Panc1 (cell line): ENCODE measurements at regions not wholly inside any gene's neighbourhood (a gene's known extent, or its start where the extent isn't known, plus 50 kb on each side); places are given as distances from the start of the nearest gene placed in this dataset.

Experiments used
- ATAC-seq: fragments of 200-7000 bp; cut with Tn5 transposase; 2 replicates; pipeline ENCODE4 v1.9.1; 2020; ENCODE audit warnings: mild to moderate bottlenecking, moderate library complexity
- BruUV-seq: library from RNA; stranded (reverse); fragments of 400-500 nt; replicated peaks from 2 replicates; lab custom pipeline; 2021; lab: Mats Ljungman, UMichigan
- CTCF ChIA-PET: fragments of 300-600 bp; sonication (Branson Sonifier 250); formaldehyde crosslinking; loops from one replicate; lab custom pipeline; 2022; ENCODE audit warnings: antibody characterized with exemption; lab: Charles Lee
- POLR2A ChIA-PET: fragments of 300-600 bp; sonication (Branson Sonifier 250); formaldehyde crosslinking; loops from one replicate; lab custom pipeline; 2022; ENCODE audit warnings: antibody characterized with exemption; lab: Charles Lee
- DNase-seq: peaks from one replicate; pipeline ENCODE4 v3.0.0-alpha.2; 2010; ENCODE audit warnings: low read depth, low spot score
- H3K27ac ChIP-seq: 2 replicates; pipeline ENCODE4 v1.5.1; 2011; ENCODE audit warnings: mild to moderate bottlenecking, low read length, inconsistent platforms
- H3K27me3 ChIP-seq: fragments of 200-500 bp; sonication (Bioruptor generic); 2 replicates; pipeline ENCODE4 v1.6.0; 2014; ENCODE audit warnings: low read length, inconsistent platforms; ENCODE audit not compliant: control insufficient read depth, insufficient read depth
- H3K36me3 ChIP-seq: fragments of 200-500 bp; sonication (Bioruptor generic); 2 replicates; pipeline ENCODE4 v1.5.1; 2014; ENCODE audit warnings: inconsistent platforms, mild to moderate bottlenecking, low read length, moderate library complexity; ENCODE audit not compliant: control insufficient read depth, insufficient read depth
- H3K4me1 ChIP-seq: 2 replicates; pipeline ENCODE4 v1.5.1; 2011; ENCODE audit warnings: inconsistent platforms, mild to moderate bottlenecking, low read length, moderate library complexity; ENCODE audit not compliant: control insufficient read depth, insufficient read depth
- H3K4me3 ChIP-seq, 2 experiments: 2 replicates each; pipeline ENCODE4 v1.5.1; 2011 to 2012; ENCODE audit warnings: low read depth in 2 of 2, low read length in 2 of 2, mild to moderate bottlenecking in 2 of 2, inconsistent platforms in 1 of 2, moderate library complexity in 1 of 2
- H3K9me3 ChIP-seq: fragments of 200-500 bp; sonication (Bioruptor generic); 2 replicates; pipeline ENCODE4 v1.5.1; 2014; ENCODE audit warnings: low read depth, mild to moderate bottlenecking, inconsistent platforms, low read length, moderate library complexity; ENCODE audit not compliant: control insufficient read depth, insufficient read depth
- CTCF ChIP-seq: fragments of 450-650 bp; IDR thresholded peaks from 2 replicates; pipeline ENCODE4 v1.5.1; 2017; ENCODE audit warnings: mild to moderate bottlenecking
- POLR2AphosphoS5 ChIP-seq: IDR thresholded peaks from 2 replicates; pipeline ENCODE4 v1.6.1; 2012; ENCODE audit warnings: mild to moderate bottlenecking, low read depth, low read length, moderate library complexity
- REST ChIP-seq, 2 experiments: IDR thresholded peaks; 2 replicates each; pipeline ENCODE4 v1.6.1; 2011 to 2012; ENCODE audit warnings: low read depth in 2 of 2, control low read depth in 1 of 2, low read length in 1 of 2, mild to moderate bottlenecking in 1 of 2, moderate library complexity in 1 of 2; ENCODE audit not compliant: insufficient read depth in 1 of 2
- SIN3A ChIP-seq: IDR thresholded peaks from 2 replicates; pipeline ENCODE4 v1.6.1; 2012; ENCODE audit warnings: low read depth, mild to moderate bottlenecking, low read length, moderate library complexity, borderline replicate concordance; ENCODE audit not compliant: insufficient read depth
- TCF7L2 ChIP-seq: IDR thresholded peaks from 2 replicates; pipeline ENCODE4 v1.6.1; 2011; ENCODE audit warnings: mild to moderate bottlenecking, low read depth, low read length, inconsistent platforms
- in situ Hi-C: cut with HindIII; loops from 2 replicates; pipeline ENCODE4 v1.10.0; 2016; ENCODE audit warnings: low sequenced_read_pairs, low pct_unique_long_range_greater_than_20kb
- intact Hi-C: fragments of 100-400 bp; cut with micrococcal nuclease; formaldehyde crosslinking; loops from one replicate; pipeline ENCODE4 v1.10.0; 2022; ENCODE audit not compliant: unreplicated experiment

DNA sequence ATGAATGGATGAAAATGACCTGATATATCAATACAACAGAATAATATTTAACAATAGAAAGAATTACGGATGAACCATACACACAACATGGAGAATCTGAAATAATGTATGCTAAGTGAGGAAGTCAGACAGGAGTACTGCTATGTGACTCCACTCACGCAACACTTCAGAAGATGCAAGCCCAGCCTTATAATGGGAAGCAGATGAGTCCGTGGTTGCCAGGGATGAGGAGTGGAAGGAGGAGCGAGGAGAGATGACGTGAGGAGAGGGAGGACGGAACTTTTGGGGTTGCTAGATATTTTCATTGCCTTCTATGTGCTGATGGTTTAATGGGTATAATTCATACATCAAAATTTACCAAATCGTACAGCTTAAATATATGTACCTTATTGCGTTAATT, 55.4 kb upstream of the ERCC6L2 start:
- no TSS peak for BruUV-seq
- no peaks in the 10 kb centered on the region for H3K4me1 ChIP-seq
- TF ChIP-seq TCF7L2, result no peak
- in situ Hi-C loops (no loop called here), intact Hi-C loops (no loop called here)
- ATAC-seq (no peak), DNase-seq (no peak)
- no peaks in the 10 kb centered on the region for H3K9me3 ChIP-seq
- POLR2A ChIA-PET, result no interaction called here
- H3K4me3 ChIP-seq, result no peak overlapping the region
- no peaks in the 10 kb centered on the region for H3K27me3 ChIP-seq
- CTCF ChIA-PET, result no interaction called here
- H3K27ac ChIP-seq, result no peak overlapping the region
- no peaks in the 10 kb centered on the region for H3K36me3 ChIP-seq

DNA sequence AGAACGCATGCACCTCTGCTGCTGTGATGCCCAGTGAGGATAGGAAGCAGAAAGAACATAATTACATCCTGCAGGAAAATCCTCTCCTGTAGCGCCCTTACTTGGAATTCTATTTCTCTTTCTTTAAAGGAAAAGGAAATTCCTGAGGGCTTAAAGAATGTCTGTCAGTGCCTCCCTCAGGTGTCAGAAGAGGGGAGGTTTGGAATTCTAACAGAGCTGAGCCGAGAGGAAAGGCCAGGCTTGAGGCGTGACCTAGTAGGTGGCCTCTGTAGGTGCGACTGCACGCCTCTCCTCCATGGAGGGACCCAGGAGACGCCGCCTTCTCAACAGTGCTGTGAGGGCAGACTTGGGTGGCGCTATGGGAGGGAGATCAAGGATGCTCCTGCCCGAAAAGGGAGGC, 55.9 kb upstream of the ERCC6L2 start:
- H3K27ac ChIP-seq, result no peak overlapping the region
- no peaks in the 10 kb centered on the region for H3K36me3 ChIP-seq
- no peaks in the 10 kb centered on the region for H3K27me3 ChIP-seq
- no peak for DNase-seq
- no peak for ATAC-seq
- no peak for TF ChIP-seq REST (IDR thresholded peaks at IDR 0.05; ENCODE audit: insufficient read depth in 1 of 2, low read depth in 2 of 2, low read length in 1 of 2)
- no peak for TF ChIP-seq TCF7L2
- no peak for TF ChIP-seq SIN3A
- TF ChIP-seq CTCF, result no peak
- no peak for TF ChIP-seq POLR2AphosphoS5
- ChIA-PET POLR2A (no interaction called here), CTCF (no interaction called here)
- no TSS peak for BruUV-seq
- no peaks in the 10 kb centered on the region for H3K9me3 ChIP-seq
- H3K4me3 ChIP-seq, result no peak overlapping the region
- intact Hi-C loops, result no loop called here
- no peaks in the 10 kb centered on the region for H3K4me1 ChIP-seq
- in situ Hi-C loops, result no loop called here

GRCh38 chr9:95817205-95817604, 58.3 kb upstream of the ERCC6L2 start:
- TF ChIP-seq SIN3A (no peak), CTCF (no peak), REST (IDR thresholded peaks at IDR 0.05; ENCODE audit: insufficient read depth in 1 of 2, low read depth in 2 of 2, low read length in 1 of 2) (no peak), POLR2AphosphoS5 (no peak), TCF7L2 (no peak)
- in situ Hi-C loops, result no loop called here
- no peak for ATAC-seq
- intact Hi-C loops, result no loop called here
- DNase-seq, result no peak
- no TSS peak for BruUV-seq
- no peak overlapping the region for H3K4me3 ChIP-seq
- CTCF ChIA-PET, result interaction anchor here (0.7 kb wide), 1 partner anchor 838 kb away, joined by 7 read pairs; no protein-coding TSS in a partner anchor
- no peaks in the 10 kb centered on the region for H3K36me3 ChIP-seq
- H3K9me3 ChIP-seq, result no peaks in the 10 kb centered on the region
- POLR2A ChIA-PET, result no interaction called here
- no peaks in the 10 kb centered on the region for H3K4me1 ChIP-seq
- H3K27me3 ChIP-seq, result no peaks in the 10 kb centered on the region
- H3K27ac ChIP-seq, result no peak overlapping the region
